C4-2B (cell line): ENCODE measurements at regions not wholly inside any gene's neighbourhood (a gene's known extent, or its start where the extent isn't known, plus 50 kb on each side); places are given as distances from the start of the nearest gene placed in this dataset.

ENCODE experiments used
- H3K27ac ChIP-seq: fragments of 450-650 bp; 2 replicates; pipeline ENCODE4 v1.5.1; 2017
- CTCF ChIP-seq: fragments of 450-650 bp; conservative IDR thresholded peaks from 2 replicates; pipeline ENCODE4 v1.5.1; 2017; ENCODE audit warnings: mild to moderate bottlenecking
- ZFX ChIP-seq: fragments of 450-650 bp; IDR thresholded peaks from 2 replicates; pipeline ENCODE4 v1.6.1; 2017

GRCh38 chr6:97790926-97791590 is 508.0 kb upstream of the MMS22L start:
- H3K27ac ChIP-seq, result no peak overlapping the region
- TF ChIP-seq CTCF (no peak), ZFX (no peak)

GRCh38 chr6:97805596-97805995 is 522.6 kb upstream of the MMS22L start:
- H3K27ac ChIP-seq, result no peak overlapping the region
- TF ChIP-seq CTCF (no peak), ZFX (no peak)

GRCh38 chr6:97812940-97813339 is 529.9 kb upstream of the MMS22L start:
- no peak for TF ChIP-seq CTCF
- TF ChIP-seq ZFX, result no peak

GRCh38 chr6:97813889-97814567 is 531.0 kb upstream of the MMS22L start:
- no peak overlapping the region for H3K27ac ChIP-seq
- TF ChIP-seq ZFX (no peak), CTCF (no peak)

More at GRCh38 chr6:97812940-97813339, 529.9 kb upstream of the MMS22L start:
- no peak overlapping the region for H3K27ac ChIP-seq

- no peak overlapping the region for H3K27ac ChIP-seq
- no peak for TF ChIP-seq ZFX
- no peak for TF ChIP-seq CTCF
These were observed 532.3 kb upstream of the MMS22L start for GRCh38 chr6:97815301-97815812.

GRCh38 chr6:97816526-97816925 is 533.5 kb upstream of the MMS22L start:
- TF ChIP-seq ZFX (no peak), CTCF (no peak)
- H3K27ac ChIP-seq, result no peak overlapping the region

GRCh38 chr6:97819710-97820109 is 536.7 kb upstream of the MMS22L start:
- TF ChIP-seq ZFX (no peak), CTCF (no peak)

More at GRCh38 chr6:97819710-97820109, 536.7 kb upstream of the MMS22L start:
- no peak overlapping the region for H3K27ac ChIP-seq
